Transverse colon (tissue), 4 donors: ENCODE measurements at regions not wholly inside any gene's neighbourhood (a gene's known extent, or its start where the extent isn't known, plus 50 kb on each side); places are given as distances from the start of the nearest gene placed in this dataset.
A peak's percentile ranks its signal among the peaks of the same experiment; 100 is the strongest.

ENCODE experiments used
- DNase-seq: peaks from one replicate; pipeline ENCODE4 v3.0.0-alpha.2; 2019
- H3K27ac ChIP-seq, 4 donors: fragments of 200-600 bp; sonication (generic); 2 replicates each; pipeline ENCODE4 v1.5.1; 2016 to 2018; ENCODE audit warnings: inconsistent platforms in 4 of 4
- H3K27me3 ChIP-seq: fragments of 200-600 bp; sonication (generic); 2 replicates; pipeline ENCODE4 v1.5.1; 2017; ENCODE audit warnings: inconsistent platforms
- H3K36me3 ChIP-seq, 4 donors: fragments of 200-600 bp; sonication (generic); 2 replicates each; pipeline ENCODE4 v1.5.1; 2017 to 2019; ENCODE audit warnings: inconsistent platforms in 4 of 4
- H3K4me1 ChIP-seq, 4 donors: fragments of 200-600 bp; sonication (generic); 2 replicates each; pipeline ENCODE4 v1.5.1; 2017 to 2020; ENCODE audit warnings: inconsistent platforms in 4 of 4
- H3K4me3 ChIP-seq, 4 donors: fragments of 200-600 bp; sonication (generic); 1 replicate in 1 of 4; 2 replicates in 3 of 4; pipeline versions ENCODE4 v1.5.1 to v1.6.1; 2017 to 2019; ENCODE audit warnings: inconsistent platforms in 4 of 4
- H3K9me3 ChIP-seq, 2 donors: fragments of 200-600 bp; sonication (generic); 2 replicates each; pipeline ENCODE4 v1.5.1; 2017 to 2019; ENCODE audit warnings: inconsistent platforms in 2 of 2
- EP300 ChIP-seq: sonication (generic); formaldehyde crosslinking; IDR thresholded peaks from one replicate; pipeline ENCODE4 v1.6.1; 2017; ENCODE audit warnings: antibody characterized with exemption, low read depth
- POLR2A ChIP-seq: fragments of 450-650 bp; IDR thresholded peaks from one replicate; pipeline ENCODE4 v1.6.1; 2016; ENCODE audit warnings: antibody characterized with exemption, mild to moderate bottlenecking, moderate library complexity
- POLR2AphosphoS5 ChIP-seq, 3 donors: sonication (generic); formaldehyde crosslinking; IDR thresholded peaks; one replicate each; pipeline ENCODE4 v1.6.1; 2016; ENCODE audit warnings: antibody characterized with exemption in 3 of 3
- WGBS, 2 donors: methylation state at CpG; one replicate each; pipeline ENCODE4 v1.1.5; 2018; ENCODE audit warnings: low coverage in 1 of 2; 5-methylcytosine and 5-hydroxymethylcytosine counted together
- in situ Hi-C, 4 donors: fragments of 200-750 bp; cut with MboI; loops; one replicate each; pipeline versions ENCODE4 v1.15.0 to v1.15.1; 2017; ENCODE audit warnings: low sequenced_read_pairs in 3 of 4, low pct_ligation_motif_present in 1 of 4, low pct_unique_long_range_greater_than_20kb in 1 of 4
- intact Hi-C: fragments of 100-400 bp; cut with DNase I; formaldehyde crosslinking; loops from one replicate; pipeline ENCODE4 v1.15.1; 2023; ENCODE audit warnings: low total_unique reads
- TF ChIP-seq, protein P1 (sequence below), 5 experiments: fragments of 200-600 bp in 3 of 5; fragments of 450-650 bp in 2 of 5; sonication (generic) in 3 of 5; IDR thresholded peaks; 1 replicate in 2 of 5; 2 replicates in 3 of 5; pipeline ENCODE4 v1.5.1; 2016 to 2017; ENCODE audit warnings: antibody characterized with exemption in 5 of 5, inconsistent platforms in 3 of 5, mild to moderate bottlenecking in 2 of 5, moderate library complexity in 1 of 5

DNA sequence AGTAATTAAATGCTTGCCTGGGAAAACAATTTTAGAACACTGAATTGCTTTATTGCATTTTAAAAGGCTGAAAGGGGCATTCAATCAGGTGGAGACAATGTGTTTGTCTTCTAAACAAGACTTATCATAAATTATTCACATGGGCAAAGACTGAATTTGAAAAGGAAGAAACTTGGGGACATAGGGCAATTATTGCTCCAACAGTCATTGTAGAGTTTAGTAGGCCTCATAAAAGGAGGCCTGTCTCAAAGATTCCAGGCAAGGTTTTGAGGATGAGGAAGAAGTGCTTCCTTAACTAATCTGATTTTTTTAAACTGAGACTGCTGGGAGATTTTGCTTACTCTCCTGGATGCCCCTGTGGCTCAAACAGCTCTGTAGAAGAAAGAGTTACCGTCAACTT lies 174.4 kb upstream of the RPS6KA3 start:
- DNase-seq = no peak
- in situ Hi-C loops (loop anchor here in 3 of 4 donors (10.0 to 25.0 kb wide), 3 partner anchors 179 to 196 kb away; partner anchors contain the start of gene RPS6KA3 (in 1 of the 3)), intact Hi-C loops (loop anchor here (5.0 kb wide), 1 partner anchor 189 kb away; no protein-coding TSS in a partner anchor)
- H3K9me3 ChIP-seq = no peaks in the 10 kb centered on the region
- no peaks in the 10 kb centered on the region for H3K27me3 ChIP-seq
- H3K4me1 ChIP-seq = peaks cover 0 to 17% (median 4%) of the 10 kb centered on the region in 4 donors
- no peaks in the 10 kb centered on the region for H3K36me3 ChIP-seq
- 40 to 66% methylated on average over 1 of the region's 1 CpG for WGBS, 2 donors
- H3K27ac ChIP-seq = peak overlapping the region; percentile 38 to 50 (median 40)
- no peak overlapping the region for H3K4me3 ChIP-seq
- TF ChIP-seq POLR2AphosphoS5 (IDR thresholded peaks at IDR 0.05) (no peak), EP300 (no peak), POLR2A (no peak)
- TF ChIP-seq, protein P1, sequence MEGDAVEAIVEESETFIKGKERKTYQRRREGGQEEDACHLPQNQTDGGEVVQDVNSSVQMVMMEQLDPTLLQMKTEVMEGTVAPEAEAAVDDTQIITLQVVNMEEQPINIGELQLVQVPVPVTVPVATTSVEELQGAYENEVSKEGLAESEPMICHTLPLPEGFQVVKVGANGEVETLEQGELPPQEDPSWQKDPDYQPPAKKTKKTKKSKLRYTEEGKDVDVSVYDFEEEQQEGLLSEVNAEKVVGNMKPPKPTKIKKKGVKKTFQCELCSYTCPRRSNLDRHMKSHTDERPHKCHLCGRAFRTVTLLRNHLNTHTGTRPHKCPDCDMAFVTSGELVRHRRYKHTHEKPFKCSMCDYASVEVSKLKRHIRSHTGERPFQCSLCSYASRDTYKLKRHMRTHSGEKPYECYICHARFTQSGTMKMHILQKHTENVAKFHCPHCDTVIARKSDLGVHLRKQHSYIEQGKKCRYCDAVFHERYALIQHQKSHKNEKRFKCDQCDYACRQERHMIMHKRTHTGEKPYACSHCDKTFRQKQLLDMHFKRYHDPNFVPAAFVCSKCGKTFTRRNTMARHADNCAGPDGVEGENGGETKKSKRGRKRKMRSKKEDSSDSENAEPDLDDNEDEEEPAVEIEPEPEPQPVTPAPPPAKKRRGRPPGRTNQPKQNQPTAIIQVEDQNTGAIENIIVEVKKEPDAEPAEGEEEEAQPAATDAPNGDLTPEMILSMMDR (IDR thresholded peaks at IDR 0.05) = no peak

DNA sequence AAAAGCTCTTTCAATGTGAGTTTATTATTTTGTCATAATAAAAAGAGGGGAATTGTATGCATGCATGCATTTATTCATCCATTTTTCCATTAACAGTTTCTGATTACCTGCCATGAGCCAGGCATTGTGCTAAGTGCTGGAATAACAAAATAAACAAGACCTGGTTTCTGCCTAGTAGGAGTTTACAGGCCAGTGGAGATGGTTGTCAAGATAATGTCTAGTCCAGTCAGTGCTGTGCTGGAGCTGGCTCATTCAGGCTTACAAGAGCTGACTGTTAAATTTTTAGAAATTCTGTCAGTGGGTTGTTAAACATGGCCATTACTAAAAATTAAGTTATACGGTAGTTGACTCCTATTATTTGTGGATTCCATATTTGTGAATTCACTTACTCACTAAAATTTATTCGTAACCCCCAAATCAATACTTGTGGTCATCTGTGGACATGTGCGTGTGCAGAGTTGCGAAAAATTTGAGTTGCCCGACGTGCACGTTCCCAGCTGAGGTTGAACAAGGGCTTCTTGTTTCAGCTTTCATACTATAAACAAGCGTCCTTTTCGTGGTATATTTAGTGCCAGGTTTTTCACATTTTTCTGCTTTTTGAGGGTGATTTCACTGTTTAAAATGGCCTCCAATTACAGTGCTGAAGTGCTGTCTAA lies 172.3 kb upstream of the RPS6KA3 start:
- Histone ChIP-seq H3K9me3 (no peaks in the 10 kb centered on the region), H3K27me3 (no peaks in the 10 kb centered on the region), H3K36me3 (no peaks in the 10 kb centered on the region), H3K27ac (no peak overlapping the region), H3K4me3 (no peak overlapping the region), H3K4me1 (peaks cover 0 to 17% (median 4%) of the 10 kb centered on the region in 4 donors)
- TF ChIP-seq, protein P1 (IDR thresholded peaks at IDR 0.05) = no peak
- TF ChIP-seq EP300 = no peak
- no peak for TF ChIP-seq POLR2AphosphoS5 (IDR thresholded peaks at IDR 0.05)
- TF ChIP-seq POLR2A = no peak
- no peak for DNase-seq
- intact Hi-C loops = no loop called here
- in situ Hi-C loops = loop anchor here in 2 of 4 donors (10.0 to 25.0 kb wide), 2 partner anchors 177 to 194 kb away; partner anchors contain the start of gene RPS6KA3 (in 1 of the 2)
- WGBS, 2 donors = 78 to 91% methylated on average over 8 to 9 of the region's 9 CpGs

DNA sequence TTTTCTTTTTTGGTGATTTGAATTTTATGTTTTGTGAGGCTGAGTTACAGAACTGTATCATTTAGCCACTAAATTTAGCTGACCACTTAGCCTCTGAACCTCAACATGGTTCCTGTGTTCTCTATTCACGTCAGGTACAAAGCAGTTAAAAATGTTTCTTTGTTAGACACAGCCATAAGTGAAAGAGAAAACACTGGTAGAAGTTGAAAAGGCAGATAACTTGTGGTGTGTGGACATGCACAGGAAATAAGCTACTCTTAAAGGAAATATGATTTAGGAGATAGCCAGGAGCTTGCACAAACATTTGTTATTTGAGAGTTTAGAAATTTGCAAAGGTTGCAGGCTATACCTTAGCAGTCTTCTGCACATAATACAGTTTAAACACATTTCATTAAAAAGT lies 171.0 kb upstream of the RPS6KA3 start:
- no peak for TF ChIP-seq POLR2A
- TF ChIP-seq, protein P1 (IDR thresholded peaks at IDR 0.05) = no peak
- no peak for TF ChIP-seq POLR2AphosphoS5 (IDR thresholded peaks at IDR 0.05)
- no peak for TF ChIP-seq EP300
- H3K36me3 ChIP-seq = no peaks in the 10 kb centered on the region
- H3K27ac ChIP-seq = no peak overlapping the region
- H3K4me1 ChIP-seq = peaks cover 0 to 17% (median 4%) of the 10 kb centered on the region in 4 donors
- no peak overlapping the region for H3K4me3 ChIP-seq
- no peaks in the 10 kb centered on the region for H3K27me3 ChIP-seq
- WGBS, 2 donors = 20 to 33% methylated on average over 1 of the region's 1 CpG
- no peaks in the 10 kb centered on the region for H3K9me3 ChIP-seq
- DNase-seq = no peak
- in situ Hi-C loops (loop anchor here in 2 of 4 donors (10.0 to 25.0 kb wide), 2 partner anchors 175 to 193 kb away; partner anchors contain the start of gene RPS6KA3 (in 1 of the 2)), intact Hi-C loops (no loop called here)

DNA sequence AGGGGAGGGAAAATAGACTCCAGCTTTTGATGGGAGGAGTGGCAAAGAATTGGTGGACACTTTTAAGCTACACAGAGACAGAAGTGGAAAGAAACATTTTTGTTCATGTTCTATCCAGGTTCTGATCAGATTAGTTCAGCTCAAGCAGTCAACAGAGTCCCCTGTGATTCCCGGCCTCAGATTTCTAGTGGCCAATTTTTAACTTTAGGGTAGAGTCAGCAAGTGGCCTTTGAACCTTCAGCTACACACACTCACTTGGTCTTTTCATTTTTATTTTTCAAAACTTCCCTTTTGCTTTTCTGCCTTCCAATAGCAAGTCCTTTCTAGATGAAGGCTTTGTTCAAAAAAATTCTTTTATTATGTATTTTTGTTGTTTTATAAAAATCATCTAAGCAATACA lies 169.2 kb upstream of the RPS6KA3 start:
- TF ChIP-seq EP300 (no peak), POLR2A (no peak), POLR2AphosphoS5 (IDR thresholded peaks at IDR 0.05) (no peak)
- TF ChIP-seq, protein P1 (IDR thresholded peaks at IDR 0.05) = no peak
- Histone ChIP-seq H3K4me1 (peaks cover 0 to 5% (median 0%) of the 10 kb centered on the region in 4 donors), H3K36me3 (no peaks in the 10 kb centered on the region), H3K9me3 (no peaks in the 10 kb centered on the region), H3K27ac (no peak overlapping the region), H3K4me3 (no peak overlapping the region), H3K27me3 (no peaks in the 10 kb centered on the region)
- intact Hi-C loops (no loop called here), in situ Hi-C loops (loop anchor here in 2 of 4 donors (10.0 to 25.0 kb wide), 2 partner anchors 174 to 191 kb away; partner anchors contain the start of gene RPS6KA3 (in 1 of the 2))
- DNase-seq = no peak
- WGBS, 2 donors = 50 to 71% methylated on average over 1 of the region's 1 CpG
